IMR-90 (cell line): ENCODE measurements at regions not wholly inside any gene's neighbourhood (a gene's known extent, or its start where the extent isn't known, plus 50 kb on each side); places are given as distances from the start of the nearest gene placed in this dataset.

Source experiments
- ATAC-seq: fragments of 200-7000 bp; cut with Tn5 transposase; 2 replicates; pipeline ENCODE4 v1.9.1; 2020; ENCODE audit warnings: low read depth, mild to moderate bottlenecking, moderate library complexity
- BruUV-seq: library from RNA; stranded (reverse); fragments of 400-500 nt; replicated peaks from 2 replicates; lab custom pipeline; 2021; lab: Mats Ljungman, UMichigan
- CTCF ChIA-PET: fragments of 300-600 bp; formaldehyde crosslinking; extraction: SDS; loops from one replicate; lab custom pipeline; 2021; ENCODE audit warnings: antibody characterized with exemption; lab: Yijun Ruan, JAX
- POLR2A ChIA-PET: fragments of 300-600 bp; sonication (Branson Sonifier 250); formaldehyde crosslinking; loops from one replicate; lab custom pipeline; 2022; ENCODE audit warnings: antibody characterized with exemption; ENCODE audit not compliant: unreplicated experiment; lab: Charles Lee
- DNase-seq: peaks from one replicate; pipeline ENCODE4 v3.0.0; 2013
- H2AFZ ChIP-seq: replicated peaks from 2 replicates; pipeline ENCODE3; 2013; ENCODE audit warnings: low read length, mild to moderate bottlenecking; ENCODE audit not compliant: poor library complexity
- H2AK5ac ChIP-seq: 2 replicates; pipeline ENCODE4 v1.6.1; 2013; ENCODE audit warnings: low read depth, low read length, inconsistent platforms
- H2AK9ac ChIP-seq: replicated peaks from 2 replicates; pipeline ENCODE3; 2013; ENCODE audit warnings: mild to moderate bottlenecking, low read depth, low read length, moderate library complexity; ENCODE audit not compliant: poor library complexity
- H2BK120ac ChIP-seq: 2 replicates; pipeline ENCODE4 v1.6.1; 2013; ENCODE audit warnings: low read depth, low read length, inconsistent platforms
- H2BK15ac ChIP-seq: 3 replicates; pipeline ENCODE4 v1.6.1; 2013; ENCODE audit warnings: low read depth, low read length, inconsistent platforms
- H2BK20ac ChIP-seq: 2 replicates; pipeline ENCODE4 v1.6.1; 2013; ENCODE audit warnings: low read depth, mild to moderate bottlenecking, inconsistent platforms, low read length, moderate library complexity
- H2BK5ac ChIP-seq: 2 replicates; pipeline ENCODE4 v1.6.1; 2013; ENCODE audit warnings: mild to moderate bottlenecking, low read depth, low read length, inconsistent platforms; ENCODE audit not compliant: poor library complexity, severe bottlenecking
- H3K14ac ChIP-seq: replicated peaks from 2 replicates; pipeline ENCODE4 v1.6.1; 2013; ENCODE audit warnings: low read depth, low read length, inconsistent platforms
- H3K18ac ChIP-seq: 2 replicates; pipeline ENCODE4 v1.6.1; 2013; ENCODE audit warnings: low read depth, low read length, control low read depth
- H3K23ac ChIP-seq: 2 replicates; pipeline ENCODE4 v1.6.1; 2013; ENCODE audit warnings: low read depth, low read length, inconsistent platforms
- H3K27ac ChIP-seq: 2 replicates; pipeline ENCODE4 v1.5.1; 2013; ENCODE audit warnings: mild to moderate bottlenecking, control low read depth, low read length; ENCODE audit not compliant: insufficient read depth
- H3K27me3 ChIP-seq: 2 replicates; pipeline ENCODE4 v1.6.1; 2013; ENCODE audit warnings: low read length; ENCODE audit not compliant: control insufficient read depth, insufficient read depth
- H3K36me3 ChIP-seq: 2 replicates; pipeline ENCODE4 v1.6.1; 2013; ENCODE audit warnings: low read length, mixed read lengths; ENCODE audit not compliant: control insufficient read depth, insufficient read depth
- H3K4ac ChIP-seq: 2 replicates; pipeline ENCODE4 v1.6.1; 2013; ENCODE audit warnings: low read depth, low read length, inconsistent platforms
- H3K4me1 ChIP-seq: 2 replicates; pipeline ENCODE4 v1.6.1; 2013; ENCODE audit warnings: low read length, mixed read lengths; ENCODE audit not compliant: control insufficient read depth, insufficient read depth
- H3K4me2 ChIP-seq: 2 replicates; pipeline ENCODE4 v1.6.1; 2013; ENCODE audit warnings: low read depth, mild to moderate bottlenecking, control low read depth, low read length, moderate library complexity
- H3K4me3 ChIP-seq: 2 replicates; pipeline ENCODE4 v1.5.1; 2013; ENCODE audit warnings: low read depth, mild to moderate bottlenecking, control low read depth, low read length, moderate library complexity; ENCODE audit not compliant: insufficient read depth
- H3K56ac ChIP-seq: 2 replicates; pipeline ENCODE4 v1.6.1; 2013; ENCODE audit warnings: low read length, inconsistent platforms; ENCODE audit not compliant: insufficient read depth; ENCODE audit errors: extremely low read depth
- H3K79me1 ChIP-seq, 2 experiments: 2 replicates each; pipeline ENCODE4 v1.6.1; 2013; ENCODE audit warnings: low read length in 2 of 2, inconsistent platforms in 1 of 2, low read depth in 1 of 2
- H3K9ac ChIP-seq: 2 replicates; pipeline ENCODE4 v1.6.1; 2013; ENCODE audit warnings: low read depth, low read length, control low read depth
- H3K9me1 ChIP-seq: 2 replicates; pipeline ENCODE4 v1.6.1; 2013; ENCODE audit warnings: low read length, inconsistent platforms; ENCODE audit not compliant: insufficient read depth
- H3K9me3 ChIP-seq: 2 replicates; pipeline ENCODE4 v1.6.1; 2013; ENCODE audit warnings: low read length; ENCODE audit not compliant: control insufficient read depth, insufficient read depth
- H4K20me1 ChIP-seq: 2 replicates; pipeline ENCODE4 v1.6.1; 2013; ENCODE audit warnings: low read length, inconsistent platforms; ENCODE audit not compliant: insufficient read depth
- H4K5ac ChIP-seq: 2 replicates; pipeline ENCODE4 v1.6.1; 2013; ENCODE audit warnings: mild to moderate bottlenecking, low read depth, low read length, control low read depth
- H4K8ac ChIP-seq, 2 experiments: 2 replicates each; pipeline ENCODE4 v1.6.1; 2013; ENCODE audit warnings: low read depth in 2 of 2, low read length in 2 of 2, control low read depth in 1 of 2, inconsistent platforms in 1 of 2
- H4K91ac ChIP-seq: 2 replicates; pipeline ENCODE4 v1.6.1; 2013; ENCODE audit warnings: low read depth, low read length, inconsistent platforms; ENCODE audit not compliant: insufficient read depth
- BHLHE40 ChIP-seq: fragments of 150-350 bp; IDR thresholded peaks from 2 replicates; pipeline ENCODE4 v1.6.1; 2016; ENCODE audit warnings: mild to moderate bottlenecking, low read depth, low read length
- ELK1 ChIP-seq: fragments of 150-350 bp; IDR thresholded peaks from 2 replicates; pipeline ENCODE4 v1.6.1; 2016; ENCODE audit warnings: low read depth, mild to moderate bottlenecking, low read length, moderate library complexity, borderline replicate concordance
- MAFK ChIP-seq: IDR thresholded peaks from 2 replicates; pipeline ENCODE4 v1.6.1; 2012; ENCODE audit warnings: low read depth, low read length, improper control_type of control experiment
- MXI1 ChIP-seq: IDR thresholded peaks from 2 replicates; pipeline ENCODE4 v1.6.1; 2012; ENCODE audit warnings: low read depth, mild to moderate bottlenecking, low read length, moderate library complexity, borderline replicate concordance
- RCOR1 ChIP-seq: IDR thresholded peaks from 2 replicates; pipeline ENCODE4 v1.6.1; 2012; ENCODE audit warnings: mild to moderate bottlenecking, low read length, improper control_type of control experiment; ENCODE audit not compliant: insufficient replicate concordance
- WGBS, 2 experiments: methylation state at CpG; one replicate each; pipeline versions ENCODE4 v1.1.5 to v1.1.7; 2013; ENCODE audit warnings: missing lambda C conversion rate in 2 of 2; ENCODE audit not compliant: insufficient read length in 1 of 2; ENCODE audit errors: extremely low coverage in 2 of 2; 5-methylcytosine and 5-hydroxymethylcytosine counted together
- dilution Hi-C: fragments of 300-500 bp; cut with HindIII; formaldehyde crosslinking; loops from one replicate; pipeline ENCODE4 v1.14.3; 2018; ENCODE audit warnings: low sequenced_read_pairs; ENCODE audit not compliant: unreplicated experiment
- in situ Hi-C: fragments of 300-500 bp; cut with MboI; formaldehyde crosslinking; loops from 3 replicates; pipeline ENCODE4 v1.14.3; 2019; ENCODE audit warnings: low sequenced_read_pairs, inconsistent platforms, mixed read lengths
- intact Hi-C: fragments of 100-400 bp; cut with micrococcal nuclease; formaldehyde crosslinking; loops from 2 replicates; pipeline ENCODE4 v1.10.0; 2022

GRCh38 chr4:67291644-67292043 is 253.7 kb downstream of the CENPC start:
- H3K56ac ChIP-seq: no peak overlapping the region
- no peak overlapping the region for H4K5ac ChIP-seq
- H3K4ac ChIP-seq: no peak overlapping the region
- dilution Hi-C loops: no loop called here
- no peak overlapping the region for H2BK120ac ChIP-seq
- H4K8ac ChIP-seq: no peak overlapping the region
- H3K9me3 ChIP-seq: peaks cover 5% of the 10 kb centered on the region
- H2BK5ac ChIP-seq: no peak overlapping the region
- no peak for DNase-seq
- no TSS peak for BruUV-seq
- intact Hi-C loops: no loop called here
- H4K91ac ChIP-seq: no peak overlapping the region
- H3K4me2 ChIP-seq: no peak overlapping the region
- in situ Hi-C loops: no loop called here
- H2AK9ac ChIP-seq: no peak overlapping the region
- no peak overlapping the region for H3K23ac ChIP-seq
- H3K9me1 ChIP-seq: no peaks in the 10 kb centered on the region
- H2AFZ ChIP-seq: no peak overlapping the region
- no peak for ATAC-seq
- no peaks in the 10 kb centered on the region for H3K4me1 ChIP-seq
- WGBS, 2 experiments: no CpG with 5 or more reads among the region's 4 CpGs
- no peak overlapping the region for H2AK5ac ChIP-seq
- no peaks in the 10 kb centered on the region for H3K27me3 ChIP-seq
- ChIA-PET POLR2A (no interaction called here), CTCF (interaction anchor here (0.8 kb wide), 1 partner anchor 42 kb away, joined by 3 read pairs; no protein-coding TSS in a partner anchor)
- H3K79me1 ChIP-seq: no peaks in the 10 kb centered on the region
- TF ChIP-seq MAFK: no peak
- TF ChIP-seq RCOR1: no peak
- TF ChIP-seq MXI1: no peak
- no peak for TF ChIP-seq ELK1
- TF ChIP-seq BHLHE40: no peak
- no peak overlapping the region for H3K4me3 ChIP-seq
- no peak overlapping the region for H3K18ac ChIP-seq
- no peaks in the 10 kb centered on the region for H3K36me3 ChIP-seq
- no peak overlapping the region for H2BK20ac ChIP-seq
- H3K9ac ChIP-seq: no peak overlapping the region
- H3K27ac ChIP-seq: no peak overlapping the region
- no peak overlapping the region for H3K14ac ChIP-seq
- H4K20me1 ChIP-seq: no peaks in the 10 kb centered on the region
- no peak overlapping the region for H2BK15ac ChIP-seq
